Hematopoietic multipotent progenitor cell treated with erythropoietin and hydrocortisone succinate and interleukin-3 and kit ligand, for 17 days (in vitro differentiated cells): ENCODE measurements at regions not wholly inside any gene's neighbourhood (a gene's known extent, or its start where the extent isn't known, plus 50 kb on each side); places are given as distances from the start of the nearest gene placed in this dataset.
"Not testable (repeated sequence)": the region's sequence is repeated elsewhere in the genome, so short reads cannot be mapped to it uniquely, and the experiment has no call there.

Source experiments
- DNase-seq: peaks from one replicate; pipeline ENCODE4 v3.0.0-alpha.2; 2015; ENCODE audit warnings: low spot score

- no peak for DNase-seq
Observed at GRCh38 chr12:107373238-107373809, 280.0 kb upstream of the CRY1 start.

- no peak for DNase-seq
Observed at GRCh38 chr12:107374161-107374840, 281.0 kb upstream of the CRY1 start.

GRCh38 chr12:107375231-107375630 lies 281.9 kb upstream of the CRY1 start:
- no peak for DNase-seq

GRCh38 chr12:107377596-107378385 lies 284.4 kb upstream of the CRY1 start:
- no peak for DNase-seq

- DNase-seq = no peak
Observed at GRCh38 chr12:107378609-107379008, 285.3 kb upstream of the CRY1 start.

- not testable (repeated sequence) for DNase-seq
Observed at GRCh38 chr12:107379142-107379851, 285.9 kb upstream of the CRY1 start.

- DNase-seq = no peak
Observed at GRCh38 chr12:107379852-107380567, 286.7 kb upstream of the CRY1 start.

GRCh38 chr12:107384645-107385044 lies 291.3 kb upstream of the CRY1 start:
- no peak for DNase-seq

- no peak for DNase-seq
Observed at GRCh38 chr12:107385509-107385908, 292.2 kb upstream of the CRY1 start.

GRCh38 chr12:107386569-107386968 lies 293.2 kb upstream of the CRY1 start:
- DNase-seq = no peak

GRCh38 chr12:107388263-107388662 lies 294.9 kb upstream of the CRY1 start:
- DNase-seq = no peak

GRCh38 chr12:107390414-107390813 lies 295.2 kb upstream of the PWP1 start:
- DNase-seq = no peak

- DNase-seq = no peak
Observed at GRCh38 chr12:107393043-107393717, 292.4 kb upstream of the PWP1 start.

GRCh38 chr12:107394693-107395092 lies 290.9 kb upstream of the PWP1 start:
- DNase-seq = no peak

- no peak for DNase-seq
Observed at GRCh38 chr12:107395817-107396216, 289.8 kb upstream of the PWP1 start.

- DNase-seq = no peak
Observed at GRCh38 chr12:107396991-107397390, 288.6 kb upstream of the PWP1 start.

- DNase-seq = no peak
Observed at GRCh38 chr12:107397890-107398500, 287.6 kb upstream of the PWP1 start.

GRCh38 chr12:107399046-107399445 lies 286.6 kb upstream of the PWP1 start:
- no peak for DNase-seq

GRCh38 chr12:107400686-107401447 lies 284.7 kb upstream of the PWP1 start:
- DNase-seq = no peak
